HepG2 (cell line): ENCODE measurements at regions not wholly inside any gene's neighbourhood (a gene's known extent, or its start where the extent isn't known, plus 50 kb on each side); places are given as distances from the start of the nearest gene placed in this dataset.

Source experiments
- BHLHE40 ChIP-seq: IDR thresholded peaks from 2 replicates; pipeline ENCODE4 v1.6.1; 2011; ENCODE audit warnings: low read length, improper control_type of control experiment
- GATAD2A ChIP-seq: IDR thresholded peaks from 2 replicates; pipeline ENCODE4 v1.6.1; 2016
- GLMP ChIP-seq: sonication (generic); formaldehyde crosslinking; IDR thresholded peaks from 2 replicates; pipeline ENCODE4 v1.9.0; 2021; ENCODE audit warnings: missing genetic modification reagents, mild to moderate bottlenecking, borderline replicate concordance
- HMGXB3 ChIP-seq: sonication (generic); formaldehyde crosslinking; IDR thresholded peaks from 2 replicates; pipeline ENCODE4 v1.4.0; 2020; ENCODE audit warnings: missing genetic modification reagents, borderline replicate concordance
- HNF1B ChIP-seq: sonication (generic); formaldehyde crosslinking; IDR thresholded peaks from 2 replicates; pipeline ENCODE4 v1.5.1; 2020; ENCODE audit warnings: mild to moderate bottlenecking, moderate library complexity, missing genetic modification reagents
- HOXA5 ChIP-seq: sonication (generic); formaldehyde crosslinking; IDR thresholded peaks from 2 replicates; pipeline ENCODE4 v1.4.0; 2020; ENCODE audit warnings: missing genetic modification reagents
- LCORL ChIP-seq, 2 experiments: fragments of 450-650 bp in 1 of 2; sonication (generic) in 1 of 2; formaldehyde crosslinking in 1 of 2; IDR thresholded peaks; 2 replicates each; pipeline versions ENCODE4 v1.5.0 to v1.6.1; 2017 to 2020; ENCODE audit warnings: antibody characterized with exemption in 1 of 2, missing genetic modification reagents in 1 of 2
- LRRFIP1 ChIP-seq: sonication (generic); formaldehyde crosslinking; conservative IDR thresholded peaks from 2 replicates; pipeline ENCODE4 v1.4.0; 2020; ENCODE audit warnings: missing genetic modification reagents
- PATZ1 ChIP-seq: sonication (generic); formaldehyde crosslinking; IDR thresholded peaks from 2 replicates; pipeline ENCODE4 v1.4.0; 2020; ENCODE audit warnings: missing genetic modification reagents
- SAFB2 ChIP-seq: sonication (generic); formaldehyde crosslinking; IDR thresholded peaks from 2 replicates; pipeline ENCODE4 v1.5.1; 2020; ENCODE audit warnings: missing genetic modification reagents, low read depth, mild to moderate bottlenecking, borderline replicate concordance
- SALL1 ChIP-seq: sonication (generic); formaldehyde crosslinking; IDR thresholded peaks from 2 replicates; pipeline ENCODE4 v1.8.0; 2022; ENCODE audit warnings: mild to moderate bottlenecking, missing genetic modification reagents
- ZNF138 ChIP-seq: sonication (generic); formaldehyde crosslinking; IDR thresholded peaks from 2 replicates; pipeline ENCODE4 v1.5.0; 2020; ENCODE audit warnings: mild to moderate bottlenecking, low read depth, missing genetic modification reagents
- ZNF276 ChIP-seq: sonication (generic); formaldehyde crosslinking; IDR thresholded peaks from 2 replicates; pipeline ENCODE4 v1.4.0; 2020; ENCODE audit warnings: mild to moderate bottlenecking, low read depth, missing genetic modification reagents
- ZNF451 ChIP-seq: sonication (generic); formaldehyde crosslinking; IDR thresholded peaks from 2 replicates; pipeline ENCODE4 v1.5.0; 2020; ENCODE audit warnings: mild to moderate bottlenecking, missing genetic modification reagents
- ZNF510 ChIP-seq: sonication (generic); formaldehyde crosslinking; IDR thresholded peaks from 2 replicates; pipeline ENCODE4 v1.4.0; 2020; ENCODE audit warnings: low read depth, mild to moderate bottlenecking, missing genetic modification reagents
- ZNF652 ChIP-seq: IDR thresholded peaks from 2 replicates; pipeline ENCODE4 v1.6.1; 2016; ENCODE audit warnings: low read depth, borderline replicate concordance

- TF ChIP-seq LRRFIP1 (CRISPR knock-in tag) (no peak), BHLHE40 (no peak), HNF1B (CRISPR knock-in tag) (peak; percentile 94), GATAD2A (CRISPR knock-in tag) (peak; percentile 66), ZNF138 (no peak), LCORL (IDR thresholded peaks at IDR 0.05) (no peak), LCORL (CRISPR knock-in tag; IDR thresholded peaks at IDR 0.05) (peak; percentile 56; the same call in 1 of the 2 replicates), PATZ1 (no peak), SAFB2 (CRISPR knock-in tag) (no peak), GLMP (no peak), ZNF652 (no peak; the same call in 1 of the 2 replicates), ZNF276 (CRISPR knock-in tag) (no peak), SALL1 (CRISPR knock-in tag) (peak; percentile 34; the same call in 1 of the 2 replicates), ZNF510 (CRISPR knock-in tag) (no peak), HOXA5 (CRISPR knock-in tag) (no peak), ZNF451 (CRISPR knock-in tag) (no peak), HMGXB3 (CRISPR knock-in tag) (no peak)
These were observed 216.8 kb downstream of the PTEN start (continued) for GRCh38 chr10:88080213-88080612.
